HG02943 (cell line): ENCODE measurements at regions not wholly inside any gene's neighbourhood (a gene's known extent, or its start where the extent isn't known, plus 50 kb on each side); places are given as distances from the start of the nearest gene placed in this dataset.
A peak's percentile ranks its signal among the peaks of the same experiment; 100 is the strongest.

ENCODE experiments used
- ATAC-seq: cut with Tn5 transposase; IDR thresholded peaks from one replicate; pipeline ENCODE4 v1.9.1; 2021; ENCODE audit warnings: mild to moderate bottlenecking, low read depth, moderate library complexity; ENCODE audit not compliant: unreplicated experiment

GRCh38 chr14:46788994-46789393 lies 137.4 kb upstream of the RPL10L start:
- no peak for ATAC-seq

GRCh38 chr14:46782281-46782680 lies 130.7 kb upstream of the RPL10L start:
- ATAC-seq = no peak

- ATAC-seq = peak; percentile 90
These were observed 117.7 kb upstream of the RPL10L start for GRCh38 chr14:46769292-46769691.

- ATAC-seq = no peak
These were observed 95.5 kb upstream of the RPL10L start for GRCh38 chr14:46747001-46747652.

- ATAC-seq = no peak
These were observed 82.7 kb upstream of the RPL10L start for GRCh38 chr14:46734286-46734685.

GRCh38 chr14:46717211-46717610 lies 65.6 kb upstream of the RPL10L start:
- ATAC-seq = no peak
